Breast epithelium (tissue), 3 donors: ENCODE measurements at regions not wholly inside any gene's neighbourhood (a gene's known extent, or its start where the extent isn't known, plus 50 kb on each side); places are given as distances from the start of the nearest gene placed in this dataset.

Source experiments
- POLR2A ChIP-seq: fragments of 450-650 bp; IDR thresholded peaks from one replicate; pipeline ENCODE4 v1.6.1; 2016; ENCODE audit warnings: antibody characterized with exemption, mild to moderate bottlenecking, moderate library complexity
- POLR2AphosphoS5 ChIP-seq, 3 donors: sonication (generic); formaldehyde crosslinking; IDR thresholded peaks; one replicate each; pipeline ENCODE4 v1.6.1; 2017; ENCODE audit warnings: antibody characterized with exemption in 3 of 3
- TF ChIP-seq, protein P1 (sequence below), 3 donors: fragments of 450-650 bp; IDR thresholded peaks; one replicate each; pipeline ENCODE4 v1.5.1; 2016 to 2017; ENCODE audit warnings: antibody characterized with exemption in 3 of 3, mild to moderate bottlenecking in 3 of 3, moderate library complexity in 3 of 3

DNA sequence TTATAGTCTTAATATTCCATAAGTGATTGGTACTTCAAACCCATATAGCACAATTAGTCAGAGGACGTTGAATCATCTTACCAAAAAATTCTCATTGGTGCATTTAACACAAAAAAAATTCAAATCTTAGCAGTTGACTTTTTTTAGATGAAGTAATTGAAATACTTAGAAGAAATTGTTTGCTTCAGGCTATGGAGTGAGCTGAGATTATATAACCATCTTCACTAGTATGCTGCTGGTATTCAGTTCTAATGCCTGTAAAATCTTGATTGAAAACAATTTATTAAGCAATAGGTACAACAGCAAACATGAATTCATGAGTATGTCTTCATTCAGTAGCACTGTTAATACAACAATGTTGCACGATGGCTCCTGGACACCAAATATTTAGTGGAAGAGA, 250.0 kb downstream of the GPM6A start:
- TF ChIP-seq, protein P1, sequence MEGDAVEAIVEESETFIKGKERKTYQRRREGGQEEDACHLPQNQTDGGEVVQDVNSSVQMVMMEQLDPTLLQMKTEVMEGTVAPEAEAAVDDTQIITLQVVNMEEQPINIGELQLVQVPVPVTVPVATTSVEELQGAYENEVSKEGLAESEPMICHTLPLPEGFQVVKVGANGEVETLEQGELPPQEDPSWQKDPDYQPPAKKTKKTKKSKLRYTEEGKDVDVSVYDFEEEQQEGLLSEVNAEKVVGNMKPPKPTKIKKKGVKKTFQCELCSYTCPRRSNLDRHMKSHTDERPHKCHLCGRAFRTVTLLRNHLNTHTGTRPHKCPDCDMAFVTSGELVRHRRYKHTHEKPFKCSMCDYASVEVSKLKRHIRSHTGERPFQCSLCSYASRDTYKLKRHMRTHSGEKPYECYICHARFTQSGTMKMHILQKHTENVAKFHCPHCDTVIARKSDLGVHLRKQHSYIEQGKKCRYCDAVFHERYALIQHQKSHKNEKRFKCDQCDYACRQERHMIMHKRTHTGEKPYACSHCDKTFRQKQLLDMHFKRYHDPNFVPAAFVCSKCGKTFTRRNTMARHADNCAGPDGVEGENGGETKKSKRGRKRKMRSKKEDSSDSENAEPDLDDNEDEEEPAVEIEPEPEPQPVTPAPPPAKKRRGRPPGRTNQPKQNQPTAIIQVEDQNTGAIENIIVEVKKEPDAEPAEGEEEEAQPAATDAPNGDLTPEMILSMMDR (IDR thresholded peaks at IDR 0.05): no peak
- no peak for TF ChIP-seq POLR2A
- TF ChIP-seq POLR2AphosphoS5 (IDR thresholded peaks at IDR 0.05): no peak
